ENCODE measurements at regions not wholly inside any gene's neighbourhood (a gene's known extent, or its start where the extent isn't known, plus 50 kb on each side); places are given as distances from the start of the nearest gene placed in this dataset.

- DNase-seq (ENCODE audit: low read depth), result no peak
- no peak overlapping the region for H3K4me3 ChIP-seq (ENCODE audit: low read depth, low read length)
- TF ChIP-seq CTCF (IDR thresholded peaks at IDR 0.05; ENCODE audit: insufficient read depth, low read depth, low read length), result no peak
Observed at GRCh38 chr2:76270096-76270710, 559.5 kb upstream of the GCFC2 start.

GRCh38 chr2:76268902-76269620 lies 558.3 kb upstream of the GCFC2 start:
- no peak for TF ChIP-seq CTCF (IDR thresholded peaks at IDR 0.05; ENCODE audit: insufficient read depth, low read depth, low read length)
- no peak for DNase-seq (ENCODE audit: low read depth)
- no peak overlapping the region for H3K4me3 ChIP-seq (ENCODE audit: low read depth, low read length)

- DNase-seq (ENCODE audit: low read depth), result no peak
- no peak for TF ChIP-seq CTCF (IDR thresholded peaks at IDR 0.05; ENCODE audit: insufficient read depth, low read depth, low read length)
Observed at GRCh38 chr2:76268484-76268883, 557.8 kb upstream of the GCFC2 start.

GRCh38 chr2:76257802-76258201 lies 547.1 kb upstream of the GCFC2 start:
- DNase-seq (ENCODE audit: low read depth), result no peak
- no peak overlapping the region for H3K4me3 ChIP-seq (ENCODE audit: low read depth, low read length)
- no peak for TF ChIP-seq CTCF (IDR thresholded peaks at IDR 0.05; ENCODE audit: insufficient read depth, low read depth, low read length)

More at GRCh38 chr2:76268484-76268883, 557.8 kb upstream of the GCFC2 start:
- H3K4me3 ChIP-seq (ENCODE audit: low read depth, low read length), result no peak overlapping the region

- TF ChIP-seq CTCF (IDR thresholded peaks at IDR 0.05; ENCODE audit: insufficient read depth, low read depth, low read length), result no peak
- no peak overlapping the region for H3K4me3 ChIP-seq (ENCODE audit: low read depth, low read length)
- no peak for DNase-seq (ENCODE audit: low read depth)
Observed at GRCh38 chr2:76256458-76257088, 545.9 kb upstream of the GCFC2 start.

- H3K4me3 ChIP-seq (ENCODE audit: low read depth, low read length), result no peak overlapping the region
- DNase-seq (ENCODE audit: low read depth), result no peak
- no peak for TF ChIP-seq CTCF (IDR thresholded peaks at IDR 0.05; ENCODE audit: insufficient read depth, low read depth, low read length)
Observed at GRCh38 chr2:76252704-76253103, 542.0 kb upstream of the GCFC2 start.
